ENCODE measurements at regions not wholly inside any gene's neighbourhood (a gene's known extent, or its start where the extent isn't known, plus 50 kb on each side); places are given as distances from the start of the nearest gene placed in this dataset.

DNA sequence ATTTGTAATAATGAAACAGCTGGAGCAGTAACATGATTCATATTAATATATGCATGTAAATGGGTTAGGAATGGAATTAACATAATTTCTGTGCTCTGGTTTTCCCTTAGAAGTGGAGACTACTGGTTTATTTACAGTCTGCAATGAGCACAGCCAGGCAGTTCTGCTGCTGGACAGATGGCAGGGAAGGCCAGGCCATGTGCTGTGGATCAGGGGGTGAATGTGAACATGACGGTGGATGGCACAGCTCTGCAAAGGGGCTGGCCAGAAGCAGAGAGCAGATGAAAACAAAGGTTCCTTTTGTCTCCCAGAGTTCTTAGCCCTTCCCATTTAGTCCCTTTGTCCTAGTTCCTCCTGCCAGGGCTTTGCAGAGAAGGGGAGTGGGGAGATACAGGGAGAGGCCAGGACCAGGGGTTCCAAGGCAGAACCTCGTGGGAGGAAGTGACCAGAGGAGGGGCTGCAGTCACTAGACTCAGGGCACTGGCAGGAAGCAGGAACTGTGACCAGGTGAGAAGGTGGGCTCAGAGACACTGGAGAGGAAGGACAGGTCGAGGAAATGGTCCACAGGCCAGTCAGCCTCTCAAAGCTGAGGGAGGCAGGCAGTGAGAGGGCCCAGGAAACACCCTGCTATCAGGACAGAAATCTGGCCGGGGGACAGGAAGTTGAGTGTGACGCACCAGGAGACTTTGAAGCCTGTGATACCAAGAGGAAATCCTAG lies 112.9 kb upstream of the ATP8B1 start:
- H3K36me3 Mint-ChIP-seq (ENCODE audit: low read depth): no peaks in the 10 kb centered on the region
- H3K9me3 Mint-ChIP-seq: no peaks in the 10 kb centered on the region
- peak overlapping the region; percentile 9 for H3K4me3 Mint-ChIP-seq
- H3K4me1 Mint-ChIP-seq: no peaks in the 10 kb centered on the region
- peak; percentile 44 for ATAC-seq (replicated peaks)
- peak overlapping the region; percentile 73 for H3K27ac Mint-ChIP-seq
- peaks cover 6% of the 10 kb centered on the region for H3K27me3 Mint-ChIP-seq

DNA sequence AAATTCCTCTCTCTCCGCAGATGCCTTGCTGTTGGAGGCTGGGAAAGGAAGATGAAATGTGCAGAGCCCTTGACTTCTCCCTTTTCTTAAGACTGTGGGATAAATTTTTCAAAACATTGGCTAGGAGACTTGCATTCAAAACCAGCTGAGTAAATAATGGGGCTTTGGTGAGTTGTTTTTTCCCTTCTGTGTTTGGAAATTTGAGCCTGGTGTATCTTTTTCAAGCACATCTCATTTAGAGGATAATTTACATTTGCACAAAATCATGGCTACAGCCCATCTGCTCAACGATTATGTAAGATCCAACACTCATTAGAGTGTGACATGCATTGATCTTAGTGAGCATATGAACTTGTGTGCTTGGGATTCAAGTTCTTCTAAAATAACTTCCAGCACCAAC lies 112.1 kb upstream of the ATP8B1 start:
- no peak for ATAC-seq (replicated peaks)
- no peaks in the 10 kb centered on the region for H3K36me3 Mint-ChIP-seq (ENCODE audit: low read depth)
- H3K4me1 Mint-ChIP-seq: no peaks in the 10 kb centered on the region
- peaks cover 4% of the 10 kb centered on the region for H3K27me3 Mint-ChIP-seq
- H3K9me3 Mint-ChIP-seq: no peaks in the 10 kb centered on the region
- no peak overlapping the region for H3K4me3 Mint-ChIP-seq
- no peak overlapping the region for H3K27ac Mint-ChIP-seq

DNA sequence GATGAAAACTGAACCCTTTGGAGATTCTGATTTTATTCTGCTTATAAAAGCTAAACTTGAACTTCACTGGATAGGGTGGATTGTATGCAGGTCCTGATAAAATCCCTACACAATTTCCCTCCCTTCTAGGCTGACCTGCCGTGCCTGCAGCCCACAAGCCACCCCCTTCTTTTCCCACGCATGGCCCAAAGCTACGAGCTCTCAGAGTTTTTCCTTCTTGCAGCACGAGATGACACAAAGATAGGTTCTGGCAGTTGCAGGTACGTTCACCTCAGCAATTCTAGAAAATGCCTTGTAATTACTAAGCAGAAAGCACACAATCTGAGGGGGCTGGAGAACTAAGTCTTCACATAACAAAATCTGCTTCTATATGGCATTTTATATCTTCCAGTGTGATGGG lies 110.6 kb upstream of the ATP8B1 start:
- H3K4me1 Mint-ChIP-seq: no peaks in the 10 kb centered on the region
- no peaks in the 10 kb centered on the region for H3K36me3 Mint-ChIP-seq (ENCODE audit: low read depth)
- no peak overlapping the region for H3K27ac Mint-ChIP-seq
- no peak overlapping the region for H3K4me3 Mint-ChIP-seq
- H3K27me3 Mint-ChIP-seq: no peaks in the 10 kb centered on the region
- no peak for ATAC-seq (replicated peaks)
- no peaks in the 10 kb centered on the region for H3K9me3 Mint-ChIP-seq

DNA sequence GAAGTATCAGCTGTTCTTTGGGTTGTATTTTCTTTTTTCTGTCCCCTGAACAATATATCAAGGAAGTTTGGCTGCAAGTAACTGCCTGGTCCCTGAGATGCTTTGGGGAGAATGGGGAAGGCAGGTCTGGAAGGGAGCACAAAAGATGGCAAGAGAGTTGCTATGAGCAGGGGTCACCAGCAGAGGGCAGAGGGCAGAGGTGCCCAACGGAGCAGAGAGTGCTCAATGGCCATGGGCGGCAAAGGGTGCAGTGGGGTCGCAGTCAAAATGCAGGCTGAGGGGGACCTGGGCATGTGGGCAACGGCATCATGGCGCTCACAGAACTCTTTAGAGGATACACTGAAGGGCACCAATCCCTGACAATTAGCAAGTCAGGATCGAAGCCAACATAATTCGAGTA lies 107.7 kb upstream of the ATP8B1 start:
- no peaks in the 10 kb centered on the region for H3K9me3 Mint-ChIP-seq
- H3K36me3 Mint-ChIP-seq (ENCODE audit: low read depth): no peaks in the 10 kb centered on the region
- H3K27me3 Mint-ChIP-seq: peaks cover 3% of the 10 kb centered on the region
- H3K4me3 Mint-ChIP-seq: no peak overlapping the region
- ATAC-seq (replicated peaks): no peak
- no peak overlapping the region for H3K27ac Mint-ChIP-seq
- no peaks in the 10 kb centered on the region for H3K4me1 Mint-ChIP-seq

DNA sequence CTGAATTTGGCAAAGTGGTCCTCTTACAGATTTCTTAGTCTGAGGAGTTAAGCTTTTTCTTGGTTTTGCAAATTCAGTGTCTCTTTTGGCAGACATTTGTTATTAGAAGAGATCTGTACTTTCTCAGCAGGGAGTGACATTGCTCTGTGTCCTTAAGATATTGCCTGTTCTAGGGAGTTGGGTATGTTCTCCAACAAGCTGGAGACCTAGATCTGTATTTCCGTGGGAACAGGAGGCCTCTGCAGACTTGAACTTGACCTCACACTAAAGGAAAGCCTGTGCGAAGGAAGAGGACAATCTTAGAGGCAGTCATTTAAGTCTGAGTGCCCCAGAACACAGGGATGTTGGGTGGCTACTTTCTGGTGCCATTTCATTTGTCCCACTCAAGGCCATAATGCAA lies 107.0 kb upstream of the ATP8B1 start:
- H3K4me3 Mint-ChIP-seq: no peak overlapping the region
- H3K36me3 Mint-ChIP-seq (ENCODE audit: low read depth): no peaks in the 10 kb centered on the region
- H3K27ac Mint-ChIP-seq: no peak overlapping the region
- ATAC-seq (replicated peaks): no peak
- peaks cover 5% of the 10 kb centered on the region for H3K27me3 Mint-ChIP-seq
- H3K4me1 Mint-ChIP-seq: no peaks in the 10 kb centered on the region
- H3K9me3 Mint-ChIP-seq: no peaks in the 10 kb centered on the region

DNA sequence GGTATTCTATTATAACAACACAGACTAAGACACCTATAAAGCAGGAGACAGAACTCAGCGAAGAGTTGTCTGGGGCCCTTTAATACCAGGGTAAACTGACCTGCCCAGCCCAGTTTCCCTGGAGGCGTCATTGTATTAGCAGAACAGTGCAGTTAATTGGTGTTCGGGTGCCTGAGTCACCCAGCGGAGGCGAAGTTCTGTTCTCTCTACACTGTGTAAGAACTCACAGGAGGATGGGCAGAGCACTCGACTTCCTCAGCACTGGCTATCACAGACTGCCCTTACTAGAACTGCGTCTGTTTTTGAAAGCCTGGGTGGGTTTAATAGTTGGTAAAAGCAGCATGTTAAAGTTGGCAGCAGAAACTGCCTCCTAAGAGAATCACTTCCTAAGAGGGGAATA lies 106.5 kb upstream of the ATP8B1 start:
- H3K4me1 Mint-ChIP-seq: no peaks in the 10 kb centered on the region
- H3K27me3 Mint-ChIP-seq: peaks cover 5% of the 10 kb centered on the region
- no peak for ATAC-seq (replicated peaks)
- no peaks in the 10 kb centered on the region for H3K36me3 Mint-ChIP-seq (ENCODE audit: low read depth)
- H3K9me3 Mint-ChIP-seq: no peaks in the 10 kb centered on the region
- H3K27ac Mint-ChIP-seq: no peak overlapping the region
- H3K4me3 Mint-ChIP-seq: no peak overlapping the region

DNA sequence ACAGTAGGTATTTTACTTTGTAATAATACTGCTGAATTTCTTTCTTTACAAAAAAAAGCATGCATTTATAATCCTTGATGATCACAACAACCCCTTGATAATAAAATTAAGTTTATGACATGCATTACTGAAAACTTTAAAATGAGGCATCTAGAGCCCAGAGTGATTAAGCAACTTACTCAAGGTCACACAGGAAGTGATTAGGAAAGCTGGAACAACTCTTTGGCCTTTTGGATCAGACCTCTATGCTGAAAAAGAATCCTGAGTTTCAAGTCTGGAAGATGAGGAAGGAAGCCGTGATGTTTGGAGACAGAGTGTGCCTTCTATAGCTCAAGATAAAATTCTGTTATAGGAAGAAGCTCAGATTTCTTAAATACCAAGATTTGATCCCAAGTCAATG lies 105.0 kb upstream of the ATP8B1 start:
- no peaks in the 10 kb centered on the region for H3K9me3 Mint-ChIP-seq
- H3K4me1 Mint-ChIP-seq: no peaks in the 10 kb centered on the region
- no peak overlapping the region for H3K4me3 Mint-ChIP-seq
- no peaks in the 10 kb centered on the region for H3K36me3 Mint-ChIP-seq (ENCODE audit: low read depth)
- no peak overlapping the region for H3K27ac Mint-ChIP-seq
- peaks cover 5% of the 10 kb centered on the region for H3K27me3 Mint-ChIP-seq
- ATAC-seq (replicated peaks): no peak

DNA sequence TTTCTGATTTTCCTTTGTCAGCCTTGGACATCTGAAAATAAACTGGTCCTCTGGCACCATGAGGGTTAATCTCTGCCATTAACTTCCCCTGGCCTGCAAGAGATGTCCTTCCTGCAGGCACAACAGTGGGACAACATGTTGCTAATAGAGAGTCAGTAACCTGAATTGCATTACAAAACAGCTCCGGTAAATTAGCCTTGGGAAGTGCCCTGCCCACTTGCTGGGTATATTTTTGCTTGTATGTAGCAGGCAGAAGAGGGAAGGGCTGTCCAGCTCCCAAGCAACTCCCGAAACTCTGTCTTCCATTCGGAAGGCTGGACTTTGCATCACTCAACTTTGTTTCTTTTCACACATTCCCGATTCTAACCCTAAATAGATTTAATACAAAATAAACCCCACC lies 104.4 kb upstream of the ATP8B1 start:
- ATAC-seq (replicated peaks): no peak
- H3K4me1 Mint-ChIP-seq: no peaks in the 10 kb centered on the region
- H3K36me3 Mint-ChIP-seq (ENCODE audit: low read depth): no peaks in the 10 kb centered on the region

DNA sequence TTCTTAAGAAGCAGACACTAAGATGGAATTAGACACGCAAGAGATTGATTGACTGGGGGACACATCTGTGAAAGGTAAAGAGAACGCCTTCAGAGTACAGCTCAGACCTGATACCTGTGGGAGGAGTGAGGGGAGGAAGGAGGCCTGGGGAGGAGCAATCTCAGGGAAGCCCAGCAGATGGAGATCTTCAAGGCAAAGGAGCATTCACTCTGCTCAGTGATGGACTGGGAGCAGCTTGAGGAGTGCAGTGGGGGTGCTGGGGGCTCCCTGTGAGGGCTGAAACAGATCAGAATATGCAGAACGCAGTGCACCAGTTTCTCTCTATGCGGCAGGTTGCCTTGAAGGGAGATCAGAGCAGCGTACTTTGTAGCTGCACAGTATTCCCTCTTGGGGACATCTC lies 103.7 kb upstream of the ATP8B1 start:
- Mint-ChIP-seq H3K9me3 (no peaks in the 10 kb centered on the region), H3K27me3 (peaks cover 5% of the 10 kb centered on the region), H3K36me3 (ENCODE audit: low read depth) (no peaks in the 10 kb centered on the region), H3K4me1 (no peaks in the 10 kb centered on the region), H3K27ac (no peak overlapping the region), H3K4me3 (no peak overlapping the region)
- ATAC-seq (replicated peaks): no peak

More for the DNA sequence above, 104.4 kb upstream of the ATP8B1 start:
- H3K4me3 Mint-ChIP-seq: no peak overlapping the region
- no peak overlapping the region for H3K27ac Mint-ChIP-seq
- H3K27me3 Mint-ChIP-seq: peaks cover 5% of the 10 kb centered on the region
- H3K9me3 Mint-ChIP-seq: no peaks in the 10 kb centered on the region

DNA sequence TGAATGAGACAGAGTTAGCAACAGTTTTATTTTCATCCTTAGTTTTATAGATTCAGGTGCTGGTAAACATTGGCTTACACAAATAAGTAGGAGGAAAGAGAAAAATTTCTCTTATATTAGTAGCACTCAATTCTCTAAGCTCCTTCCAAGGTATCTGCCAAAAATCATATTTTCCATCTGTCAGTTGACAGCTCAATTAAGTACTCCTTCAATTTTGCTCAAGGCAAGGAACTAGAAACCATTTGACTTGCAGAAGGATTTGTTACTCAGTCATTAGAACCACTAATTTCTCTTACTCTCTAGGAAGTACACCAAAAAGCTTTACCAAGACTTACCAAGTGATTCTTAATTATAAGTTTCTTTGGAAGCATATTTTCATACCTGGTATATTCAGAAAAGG lies 101.4 kb upstream of the ATP8B1 start:
- Mint-ChIP-seq H3K27ac (no peak overlapping the region), H3K4me1 (no peaks in the 10 kb centered on the region), H3K9me3 (no peaks in the 10 kb centered on the region), H3K27me3 (peaks cover 9% of the 10 kb centered on the region), H3K4me3 (no peak overlapping the region), H3K36me3 (ENCODE audit: low read depth) (no peaks in the 10 kb centered on the region)
- no peak for ATAC-seq (replicated peaks)

DNA sequence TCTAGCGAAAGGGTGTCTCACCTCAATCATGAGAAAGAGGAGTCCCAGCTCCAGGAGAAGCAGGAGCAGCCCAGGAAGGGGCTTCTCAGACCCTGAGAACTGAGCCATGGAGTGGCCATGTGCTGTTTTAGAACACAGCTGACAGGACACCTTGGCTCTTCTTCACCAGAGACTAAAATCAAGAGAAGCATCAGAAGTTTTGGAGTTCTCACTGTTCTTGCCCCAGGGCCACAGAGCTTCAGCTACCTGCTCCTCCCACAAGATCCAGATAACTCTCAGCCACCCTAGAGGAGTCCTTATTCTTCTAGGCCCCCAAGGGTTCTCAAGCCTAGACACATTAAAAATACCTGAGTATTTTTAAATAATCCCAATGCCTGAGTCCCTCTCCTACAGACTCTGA lies 99.6 kb upstream of the ATP8B1 start:
- no peak for ATAC-seq (replicated peaks)
- H3K36me3 Mint-ChIP-seq (ENCODE audit: low read depth): no peaks in the 10 kb centered on the region

DNA sequence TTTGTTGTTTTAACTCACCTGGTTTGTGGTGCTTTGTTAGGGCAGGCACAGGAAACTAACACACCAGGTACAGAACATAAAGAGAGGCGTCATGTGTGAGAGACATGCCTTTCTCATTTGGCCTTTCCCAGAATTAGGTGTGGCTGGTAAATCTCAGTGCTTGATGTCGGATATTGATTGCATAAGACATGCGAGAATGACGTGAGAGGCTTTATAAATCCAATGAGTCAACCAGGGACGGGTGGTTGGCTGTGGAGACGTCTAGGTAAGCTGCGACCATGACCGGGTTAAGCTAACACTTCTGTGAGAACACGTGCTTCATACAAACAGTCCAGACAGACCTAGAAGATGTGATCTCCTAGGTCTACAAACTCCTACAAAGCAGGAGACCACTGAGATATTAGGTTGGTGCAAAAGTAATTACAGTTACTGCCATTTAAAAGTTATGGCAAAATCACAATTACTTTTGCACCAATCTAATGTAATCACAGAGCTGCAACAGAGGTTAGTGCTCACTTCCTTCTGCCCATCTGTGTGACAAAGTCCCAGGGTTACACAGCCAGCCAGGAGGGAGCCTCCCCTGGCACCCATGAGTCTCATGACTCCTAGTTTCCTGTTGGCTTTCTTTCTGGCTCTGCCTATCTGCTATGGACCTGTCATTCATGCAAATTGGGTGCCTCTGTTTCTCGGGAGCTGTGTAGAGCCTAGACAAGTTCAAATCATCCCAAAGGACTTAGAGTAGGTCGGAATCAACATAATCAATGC lies 98.9 kb upstream of the ATP8B1 start:
- H3K27ac Mint-ChIP-seq: no peak overlapping the region
- H3K9me3 Mint-ChIP-seq: no peaks in the 10 kb centered on the region
- H3K4me3 Mint-ChIP-seq: no peak overlapping the region
- no peaks in the 10 kb centered on the region for H3K36me3 Mint-ChIP-seq (ENCODE audit: low read depth)
- peaks cover 14% of the 10 kb centered on the region for H3K27me3 Mint-ChIP-seq
- H3K4me1 Mint-ChIP-seq: no peaks in the 10 kb centered on the region
- no peak for ATAC-seq (replicated peaks)

More for the DNA sequence above, 99.6 kb upstream of the ATP8B1 start:
- H3K9me3 Mint-ChIP-seq: no peaks in the 10 kb centered on the region
- no peak overlapping the region for H3K27ac Mint-ChIP-seq
- H3K27me3 Mint-ChIP-seq: peaks cover 11% of the 10 kb centered on the region
- H3K4me3 Mint-ChIP-seq: no peak overlapping the region
- H3K4me1 Mint-ChIP-seq: no peaks in the 10 kb centered on the region

DNA sequence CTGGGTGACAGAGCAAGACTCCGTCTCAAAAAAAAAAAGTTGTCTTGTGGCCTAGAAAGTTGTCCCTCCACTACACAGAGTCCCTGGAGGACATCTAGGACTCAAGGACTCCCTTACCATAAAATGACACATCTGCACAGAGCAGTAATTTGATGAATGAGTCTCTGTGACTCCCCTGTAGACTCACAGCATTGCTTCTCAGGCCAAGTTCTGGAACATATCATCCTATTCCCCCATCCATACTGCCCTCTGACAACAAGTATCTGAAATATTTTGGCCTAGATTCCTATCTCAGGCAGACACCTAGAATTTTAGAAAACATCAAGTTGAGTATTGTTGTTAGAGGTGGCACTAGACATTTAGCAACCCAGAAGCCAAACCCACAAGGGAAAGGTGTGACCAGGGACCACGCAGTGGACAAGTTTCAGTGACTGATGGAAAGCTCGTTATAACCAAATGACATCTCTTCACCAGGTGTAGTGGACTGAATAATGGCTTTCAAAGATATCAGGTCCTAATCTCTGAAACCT lies 97.9 kb upstream of the ATP8B1 start:
- no peak overlapping the region for H3K27ac Mint-ChIP-seq
- peaks cover 13% of the 10 kb centered on the region for H3K27me3 Mint-ChIP-seq
- H3K4me1 Mint-ChIP-seq: no peaks in the 10 kb centered on the region
- no peaks in the 10 kb centered on the region for H3K9me3 Mint-ChIP-seq
- no peaks in the 10 kb centered on the region for H3K36me3 Mint-ChIP-seq (ENCODE audit: low read depth)
- H3K4me3 Mint-ChIP-seq: no peak overlapping the region
- ATAC-seq (replicated peaks): no peak

DNA sequence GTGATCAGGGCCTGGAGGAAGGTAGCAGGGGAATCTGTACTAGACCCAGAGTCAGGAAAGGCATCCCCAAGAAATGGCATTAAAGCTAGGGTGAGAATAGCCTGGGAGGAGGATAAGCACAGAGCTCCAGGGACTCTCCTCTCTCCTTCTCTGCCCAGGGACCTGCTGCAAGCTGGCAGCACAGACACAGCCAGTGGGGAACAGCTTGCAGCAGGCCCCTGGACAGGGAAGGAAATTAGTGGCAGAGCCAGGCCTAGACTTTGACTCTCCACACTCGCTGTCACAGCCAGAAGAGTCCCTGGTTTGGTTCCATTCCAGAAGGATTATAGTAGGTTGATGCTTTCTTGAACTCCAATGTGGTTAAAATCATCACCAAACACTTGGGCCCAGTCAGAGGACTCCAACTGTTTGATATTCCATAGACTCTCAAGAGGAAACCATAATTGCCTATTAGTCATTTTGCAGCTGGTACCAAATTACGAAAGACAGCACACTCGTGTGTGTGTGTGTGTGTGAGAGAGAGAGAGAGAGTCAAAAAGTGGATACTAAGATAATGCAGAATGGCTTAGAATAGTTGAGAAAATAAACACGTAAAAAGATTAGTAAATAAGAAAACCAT lies 95.5 kb upstream of the ATP8B1 start:
- ATAC-seq (replicated peaks): no peak
- H3K4me1 Mint-ChIP-seq: no peaks in the 10 kb centered on the region
- no peak overlapping the region for H3K27ac Mint-ChIP-seq
- H3K36me3 Mint-ChIP-seq (ENCODE audit: low read depth): no peaks in the 10 kb centered on the region
- H3K27me3 Mint-ChIP-seq: peaks cover 9% of the 10 kb centered on the region
- H3K9me3 Mint-ChIP-seq: no peaks in the 10 kb centered on the region
- no peak overlapping the region for H3K4me3 Mint-ChIP-seq

DNA sequence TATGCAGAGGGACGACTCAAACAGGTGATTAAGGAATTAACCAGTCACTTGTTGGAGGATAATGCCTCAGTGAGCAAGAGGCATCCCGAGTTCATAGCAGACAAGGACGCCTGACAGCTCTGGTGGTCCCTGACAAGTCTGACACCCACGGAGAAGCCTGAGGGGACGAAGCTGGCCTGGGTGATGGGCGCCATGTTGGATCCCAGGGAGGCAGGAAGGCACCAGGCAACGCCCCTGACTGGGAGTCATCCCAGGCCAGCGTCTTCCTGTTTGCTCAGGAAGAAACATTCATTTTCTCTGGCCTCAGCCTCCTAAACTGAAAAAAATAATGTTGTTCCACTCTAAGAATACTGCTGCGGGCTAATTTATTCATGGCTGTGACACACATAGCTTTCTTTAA lies 92.1 kb upstream of the ATP8B1 start:
- Mint-ChIP-seq H3K9me3 (peaks cover 4% of the 10 kb centered on the region), H3K36me3 (ENCODE audit: low read depth) (no peaks in the 10 kb centered on the region), H3K4me3 (no peak overlapping the region), H3K4me1 (no peaks in the 10 kb centered on the region), H3K27me3 (peaks cover 12% of the 10 kb centered on the region), H3K27ac (no peak overlapping the region)
- no peak for ATAC-seq (replicated peaks)
